ENCODE measurements at regions not wholly inside any gene's neighbourhood (a gene's known extent, or its start where the extent isn't known, plus 50 kb on each side); places are given as distances from the start of the nearest gene placed in this dataset.

- TF ChIP-seq SUZ12 (IDR thresholded peaks at IDR 0.05) = no peak
- TF ChIP-seq ELF4 (IDR thresholded peaks at IDR 0.05) = no peak
- TF ChIP-seq TARDBP (IDR thresholded peaks at IDR 0.05) = no peak
- no peak for TF ChIP-seq SP1 (IDR thresholded peaks at IDR 0.05)
- no peak for TF ChIP-seq HDGF (IDR thresholded peaks at IDR 0.05; ENCODE audit: borderline replicate concordance)
- no peak for TF ChIP-seq FOXM1 (IDR thresholded peaks at IDR 0.05; ENCODE audit: borderline replicate concordance)
- no peak for TF ChIP-seq BHLHE40 (IDR thresholded peaks at IDR 0.05; ENCODE audit: borderline replicate concordance)
- TF ChIP-seq ZNF384 (IDR thresholded peaks at IDR 0.05) = no peak
- TF ChIP-seq NFRKB (IDR thresholded peaks at IDR 0.05) = no peak
- no peak for TF ChIP-seq PKNOX1 (IDR thresholded peaks at IDR 0.05)
- no peak for TF ChIP-seq ARNT (IDR thresholded peaks at IDR 0.05)
Observed at GRCh38 chr14:44788612-44789011, 173.1 kb downstream of the KLHL28 start.

All from HEK293T (cell line).